HG03442 (cell line): ENCODE measurements at regions not wholly inside any gene's neighbourhood (a gene's known extent, or its start where the extent isn't known, plus 50 kb on each side); places are given as distances from the start of the nearest gene placed in this dataset.

Source experiments
- ATAC-seq: cut with Tn5 transposase; IDR thresholded peaks from one replicate; pipeline ENCODE4 v1.9.1; 2021; ENCODE audit warnings: mild to moderate bottlenecking, moderate library complexity; ENCODE audit not compliant: unreplicated experiment

GRCh38 chr1:163870666-163871065, 548.9 kb downstream of the NUF2 start:
- ATAC-seq = no peak

- no peak for ATAC-seq
Measured at GRCh38 chr1:163872067-163872466, 550.3 kb downstream of the NUF2 start.

DNA sequence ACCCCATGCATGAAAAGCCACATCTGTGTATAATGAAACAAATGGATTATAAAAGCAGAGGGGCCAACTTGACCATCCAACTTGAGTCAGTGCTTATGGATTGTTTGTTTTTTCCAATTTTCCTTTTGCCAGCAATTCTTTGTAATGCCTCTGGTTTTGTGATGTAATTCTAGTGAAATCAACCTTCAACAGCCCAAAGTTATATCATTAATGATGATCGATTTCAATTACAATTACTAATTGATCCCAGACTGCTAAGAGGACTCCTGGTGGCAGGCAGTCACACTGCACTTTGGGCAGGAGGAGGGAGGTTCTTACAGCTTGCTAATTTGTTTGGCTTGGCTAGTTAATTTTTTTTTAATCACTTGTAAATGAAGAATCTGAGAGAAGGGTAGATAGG, 552.3 kb downstream of the NUF2 start:
- no peak for ATAC-seq

DNA sequence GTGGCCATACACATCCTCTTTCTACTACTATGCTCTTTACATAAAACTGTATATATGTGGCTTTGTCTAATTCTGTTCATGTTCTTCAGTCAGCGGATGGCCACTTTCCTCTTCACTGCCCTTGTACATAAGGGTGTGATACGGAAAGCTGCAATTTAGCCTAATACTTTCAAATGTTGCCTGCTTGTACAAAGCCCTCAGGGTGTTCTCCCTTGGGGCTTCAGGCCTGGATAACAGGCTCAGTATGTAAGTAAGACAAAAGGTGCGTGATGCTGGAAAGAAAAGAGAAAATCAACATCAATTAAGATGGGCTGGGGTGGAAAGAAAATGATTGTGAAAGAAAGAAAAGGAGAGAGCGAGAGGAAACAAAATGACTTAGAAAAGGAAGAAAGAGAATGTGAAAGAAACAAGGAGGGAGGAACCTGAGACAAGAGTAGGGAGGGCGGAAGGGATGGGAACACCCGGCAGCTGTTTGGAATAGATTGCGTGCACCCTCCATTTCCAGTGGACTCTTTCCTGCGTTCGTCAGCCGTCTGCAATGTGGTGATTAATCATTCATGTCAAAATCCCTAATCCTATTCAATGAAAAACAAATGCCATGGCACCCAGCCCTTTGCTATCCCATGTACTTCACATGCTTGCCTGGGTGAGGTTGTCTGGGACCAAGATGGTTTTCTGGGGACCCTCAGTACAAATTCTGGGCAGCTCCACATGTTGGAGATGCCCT, 553.6 kb downstream of the NUF2 start:
- no peak for ATAC-seq

DNA sequence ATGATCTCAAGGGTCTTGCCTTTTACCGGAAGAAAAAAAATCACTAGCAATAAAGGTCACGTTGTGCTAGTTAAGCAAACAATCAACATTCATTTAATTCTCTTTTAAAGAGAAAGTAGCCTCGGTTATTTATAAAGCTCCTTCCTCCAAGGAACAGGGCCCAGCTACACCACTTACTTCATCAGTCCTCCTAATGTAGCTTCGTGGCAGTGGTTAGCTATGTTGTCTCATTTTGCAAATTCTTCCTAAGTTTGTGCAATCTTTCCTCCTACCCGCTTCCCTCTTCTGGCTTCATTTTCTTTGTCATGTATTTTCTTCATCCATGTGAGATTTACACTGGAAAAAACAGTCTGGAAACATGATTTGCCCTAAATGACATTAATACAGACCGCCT, 554.2 kb downstream of the NUF2 start:
- ATAC-seq = no peak

DNA sequence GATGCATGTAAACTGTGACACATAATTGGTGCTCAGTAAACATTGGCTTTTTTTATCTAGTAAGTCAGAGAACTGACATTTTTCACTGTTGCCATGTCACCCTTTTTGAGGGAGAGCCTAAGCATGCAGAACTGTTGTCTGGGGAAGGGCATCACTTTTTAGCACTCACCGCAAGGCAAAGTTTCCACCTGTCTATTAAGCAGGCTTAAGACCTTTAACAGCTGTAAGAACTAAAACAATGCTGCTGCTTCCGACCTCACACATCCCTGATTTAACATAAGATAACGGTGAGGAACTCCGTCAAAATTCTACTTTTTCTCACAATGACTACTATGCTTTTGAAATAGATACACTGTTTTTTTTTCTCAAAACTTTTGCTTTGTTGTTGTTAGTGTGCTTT, 554.8 kb downstream of the NUF2 start:
- no peak for ATAC-seq

- ATAC-seq = no peak
Measured at GRCh38 chr1:163877016-163877415, 555.3 kb downstream of the NUF2 start.

DNA sequence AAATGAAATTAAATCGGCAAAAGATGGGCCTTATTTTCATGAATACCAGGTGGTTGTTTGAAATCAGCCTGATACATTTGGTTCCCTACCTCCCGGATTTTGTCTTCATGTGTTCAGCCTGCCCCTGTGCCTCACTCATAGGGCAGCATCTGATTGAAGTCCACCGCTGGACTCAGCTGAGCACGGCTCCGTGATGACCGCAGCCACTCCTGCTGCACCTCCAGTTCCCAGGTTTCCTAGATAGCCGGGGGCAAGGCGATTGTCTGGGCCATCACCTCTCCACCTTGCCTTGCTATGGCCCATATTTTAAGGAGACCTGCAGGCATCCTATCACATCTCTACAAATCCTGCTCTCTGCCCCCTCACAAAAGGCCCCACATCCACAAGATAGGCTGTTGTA, 563.8 kb downstream of the NUF2 start:
- no peak for ATAC-seq

GRCh38 chr1:163896001-163896400, 574.2 kb downstream of the NUF2 start:
- no peak for ATAC-seq

- no peak for ATAC-seq
Measured at GRCh38 chr1:163897412-163898155, 575.8 kb downstream of the NUF2 start.

GRCh38 chr1:163906283-163906682, 584.5 kb downstream of the NUF2 start:
- no peak for ATAC-seq

DNA sequence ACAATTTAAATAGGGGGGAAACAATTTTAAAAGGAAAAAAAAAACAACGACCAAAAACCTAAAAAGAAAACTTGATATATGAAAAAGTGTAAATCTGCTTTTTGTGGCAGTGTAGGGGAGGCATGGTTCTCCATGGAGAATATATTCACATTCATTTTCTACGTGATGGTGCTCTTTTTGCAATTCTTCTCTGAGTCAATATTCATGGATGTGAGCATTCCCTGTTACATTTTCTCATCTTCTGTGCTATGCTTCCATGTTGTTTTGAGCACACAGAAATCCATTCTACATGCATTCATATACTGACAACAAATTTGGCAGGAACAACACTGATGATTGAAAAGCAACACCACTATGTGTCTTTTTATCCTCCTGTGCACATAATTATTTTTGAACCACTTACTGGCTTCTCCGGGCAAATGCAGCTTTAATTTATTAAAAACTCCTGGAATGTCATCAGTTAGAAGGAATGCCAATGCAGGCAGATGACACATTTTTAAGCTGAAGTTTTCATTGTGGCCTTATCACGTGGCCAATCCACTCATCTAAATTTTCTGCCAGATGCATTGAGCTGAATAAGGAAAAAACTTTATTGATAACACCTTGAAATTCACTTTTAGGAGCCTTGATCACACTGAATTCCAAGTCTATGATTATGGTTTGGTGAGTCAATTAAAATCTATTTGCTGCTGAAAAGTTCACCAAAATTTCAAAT, 590.6 kb downstream of the NUF2 start:
- ATAC-seq = no peak

DNA sequence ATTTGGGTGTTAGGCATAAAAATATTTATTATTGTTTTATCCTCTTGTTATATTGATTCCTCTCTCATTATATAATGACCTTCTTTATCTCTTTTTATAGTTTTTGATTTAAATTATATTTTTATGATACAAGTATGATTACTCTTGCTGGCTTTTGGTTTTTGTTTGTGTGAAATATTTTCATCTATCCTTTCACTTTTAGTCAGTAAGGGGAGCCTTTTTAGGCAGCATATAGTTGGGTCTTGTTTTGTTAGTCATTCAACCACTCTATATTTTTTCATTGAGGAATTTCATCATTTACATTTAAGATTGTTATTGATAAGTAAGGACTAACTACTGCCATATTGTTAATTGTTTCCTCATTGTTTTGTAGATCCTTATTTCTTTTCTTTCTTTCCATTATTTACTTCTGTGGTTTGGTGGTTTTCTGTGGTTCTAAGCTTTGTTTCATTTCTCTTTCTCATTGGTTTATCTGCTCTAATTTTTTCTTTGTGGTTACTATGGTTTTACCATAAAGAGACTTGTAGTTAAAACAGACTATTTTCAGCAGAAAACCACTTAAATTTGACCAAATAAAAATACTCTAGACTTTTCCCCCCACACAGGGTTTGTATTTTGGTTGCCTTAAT, 593.1 kb downstream of the NUF2 start:
- ATAC-seq = peak; percentile 73

DNA sequence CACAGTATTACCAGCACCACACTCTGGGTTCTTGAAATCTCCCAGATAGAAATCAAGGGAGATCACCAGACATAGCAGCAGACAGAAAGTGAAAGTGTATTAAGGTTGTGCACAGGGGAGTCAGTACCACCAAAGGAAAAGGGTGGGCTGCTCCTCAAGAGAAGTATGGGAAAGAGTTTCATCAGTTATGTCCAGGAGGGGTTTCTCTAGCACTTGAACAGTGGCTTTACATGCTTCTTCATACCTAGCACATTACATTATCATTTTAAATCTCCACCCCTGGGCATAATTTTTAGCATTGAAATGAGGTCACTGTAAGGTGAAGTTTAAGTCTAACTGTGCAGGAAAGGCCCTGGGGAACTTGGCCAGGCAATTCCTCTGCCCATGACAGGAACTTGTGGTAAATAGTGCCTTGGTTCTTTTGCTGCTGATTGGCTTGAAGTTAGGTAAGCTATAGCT, 601.0 kb downstream of the NUF2 start:
- ATAC-seq = peak; percentile 85

- ATAC-seq = no peak
Measured at GRCh38 chr1:163924041-163924440, 602.3 kb downstream of the NUF2 start.

GRCh38 chr1:163927493-163927892, 605.7 kb downstream of the NUF2 start:
- no peak for ATAC-seq

GRCh38 chr1:163928069-163928468, 606.3 kb downstream of the NUF2 start:
- no peak for ATAC-seq

GRCh38 chr1:163928651-163929050, 606.9 kb downstream of the NUF2 start:
- no peak for ATAC-seq

GRCh38 chr1:163932901-163933300, 611.1 kb downstream of the NUF2 start:
- ATAC-seq = no peak

DNA sequence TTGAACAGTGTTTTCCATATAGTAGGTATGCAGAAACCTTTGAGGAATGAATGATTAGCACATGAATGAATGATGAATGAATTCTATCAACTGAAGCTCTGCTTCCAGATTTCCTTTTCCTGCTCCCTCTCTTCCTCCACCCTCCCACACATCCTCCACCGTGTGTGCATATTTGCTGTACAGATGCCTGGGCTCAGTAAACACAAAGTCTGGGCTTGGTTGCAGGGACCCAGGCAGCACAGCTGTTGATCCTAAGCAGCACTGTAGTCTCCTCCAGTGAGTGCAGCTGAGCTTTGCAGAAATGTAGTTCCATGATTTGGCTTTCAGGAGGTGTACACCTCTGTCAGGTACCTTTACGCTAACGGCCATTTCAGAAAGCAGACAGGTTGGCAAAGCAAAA, 611.7 kb downstream of the NUF2 start:
- no peak for ATAC-seq

GRCh38 chr1:163935738-163936374, 614.1 kb downstream of the NUF2 start:
- ATAC-seq = no peak
